ENCODE measurements at regions not wholly inside any gene's neighbourhood (a gene's known extent, or its start where the extent isn't known, plus 50 kb on each side); places are given as distances from the start of the nearest gene placed in this dataset.

DNA sequence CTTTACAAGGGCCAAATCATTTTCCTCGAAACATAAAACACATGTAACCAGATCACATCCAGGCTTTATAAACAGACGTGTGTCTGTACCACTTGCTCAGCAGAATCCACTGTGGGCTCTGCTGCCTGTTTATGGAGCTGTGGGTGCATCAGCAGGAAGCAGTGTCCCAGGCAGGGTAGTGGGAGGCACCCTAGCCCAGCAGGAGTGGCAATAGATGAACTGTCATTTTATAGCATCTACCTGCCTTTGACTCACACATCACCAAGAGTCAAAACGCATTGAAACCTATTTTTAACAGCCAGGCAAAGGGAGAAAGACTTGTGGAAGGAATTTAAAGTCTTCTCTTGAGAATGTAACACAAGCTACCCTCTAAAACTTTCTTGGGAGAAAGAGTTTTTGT is 169.1 kb upstream of the TENM3 start:
- TF ChIP-seq, protein P1, sequence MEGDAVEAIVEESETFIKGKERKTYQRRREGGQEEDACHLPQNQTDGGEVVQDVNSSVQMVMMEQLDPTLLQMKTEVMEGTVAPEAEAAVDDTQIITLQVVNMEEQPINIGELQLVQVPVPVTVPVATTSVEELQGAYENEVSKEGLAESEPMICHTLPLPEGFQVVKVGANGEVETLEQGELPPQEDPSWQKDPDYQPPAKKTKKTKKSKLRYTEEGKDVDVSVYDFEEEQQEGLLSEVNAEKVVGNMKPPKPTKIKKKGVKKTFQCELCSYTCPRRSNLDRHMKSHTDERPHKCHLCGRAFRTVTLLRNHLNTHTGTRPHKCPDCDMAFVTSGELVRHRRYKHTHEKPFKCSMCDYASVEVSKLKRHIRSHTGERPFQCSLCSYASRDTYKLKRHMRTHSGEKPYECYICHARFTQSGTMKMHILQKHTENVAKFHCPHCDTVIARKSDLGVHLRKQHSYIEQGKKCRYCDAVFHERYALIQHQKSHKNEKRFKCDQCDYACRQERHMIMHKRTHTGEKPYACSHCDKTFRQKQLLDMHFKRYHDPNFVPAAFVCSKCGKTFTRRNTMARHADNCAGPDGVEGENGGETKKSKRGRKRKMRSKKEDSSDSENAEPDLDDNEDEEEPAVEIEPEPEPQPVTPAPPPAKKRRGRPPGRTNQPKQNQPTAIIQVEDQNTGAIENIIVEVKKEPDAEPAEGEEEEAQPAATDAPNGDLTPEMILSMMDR (IDR thresholded peaks at IDR 0.05; ENCODE audit: low read depth, low read length, missing control alignments), result no peak
- no peak for DNase-seq (ENCODE audit: extremely low read depth, low read depth)
- H3K4me3 ChIP-seq (replicated peaks; ENCODE audit: low read depth, low read length), result no peak overlapping the region

DNA sequence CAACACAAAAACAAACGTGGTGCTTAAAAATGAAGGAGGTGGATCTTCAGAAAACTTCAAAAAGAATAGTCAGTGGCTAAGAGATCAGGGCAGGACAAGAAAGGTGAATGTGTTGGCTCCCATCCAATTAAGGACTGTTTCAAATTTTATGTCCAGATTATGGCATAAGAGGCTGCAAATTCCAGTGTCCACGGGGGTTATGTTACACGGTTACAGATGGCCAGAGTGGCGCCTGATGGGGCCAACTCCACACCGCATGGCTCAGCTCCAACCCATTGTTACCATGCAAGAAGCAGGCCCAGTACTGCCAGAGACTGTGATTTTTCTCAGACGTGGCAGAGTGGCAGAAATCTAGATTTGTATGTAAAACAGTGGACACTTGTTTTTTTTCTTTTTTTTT is 168.4 kb upstream of the TENM3 start:
- DNase-seq (ENCODE audit: extremely low read depth, low read depth), result no peak

GRCh38 chr4:182082910-182083309 is 160.3 kb upstream of the TENM3 start:
- no peak for DNase-seq (ENCODE audit: extremely low read depth, low read depth)
- TF ChIP-seq, protein P1 (IDR thresholded peaks at IDR 0.05; ENCODE audit: low read depth, low read length, missing control alignments), result no peak
- H3K4me3 ChIP-seq (replicated peaks; ENCODE audit: low read depth, low read length), result no peak overlapping the region

More for the DNA sequence above, 168.4 kb upstream of the TENM3 start:
- TF ChIP-seq, protein P1 (IDR thresholded peaks at IDR 0.05; ENCODE audit: low read depth, low read length, missing control alignments), result no peak
- no peak overlapping the region for H3K4me3 ChIP-seq (replicated peaks; ENCODE audit: low read depth, low read length)

DNA sequence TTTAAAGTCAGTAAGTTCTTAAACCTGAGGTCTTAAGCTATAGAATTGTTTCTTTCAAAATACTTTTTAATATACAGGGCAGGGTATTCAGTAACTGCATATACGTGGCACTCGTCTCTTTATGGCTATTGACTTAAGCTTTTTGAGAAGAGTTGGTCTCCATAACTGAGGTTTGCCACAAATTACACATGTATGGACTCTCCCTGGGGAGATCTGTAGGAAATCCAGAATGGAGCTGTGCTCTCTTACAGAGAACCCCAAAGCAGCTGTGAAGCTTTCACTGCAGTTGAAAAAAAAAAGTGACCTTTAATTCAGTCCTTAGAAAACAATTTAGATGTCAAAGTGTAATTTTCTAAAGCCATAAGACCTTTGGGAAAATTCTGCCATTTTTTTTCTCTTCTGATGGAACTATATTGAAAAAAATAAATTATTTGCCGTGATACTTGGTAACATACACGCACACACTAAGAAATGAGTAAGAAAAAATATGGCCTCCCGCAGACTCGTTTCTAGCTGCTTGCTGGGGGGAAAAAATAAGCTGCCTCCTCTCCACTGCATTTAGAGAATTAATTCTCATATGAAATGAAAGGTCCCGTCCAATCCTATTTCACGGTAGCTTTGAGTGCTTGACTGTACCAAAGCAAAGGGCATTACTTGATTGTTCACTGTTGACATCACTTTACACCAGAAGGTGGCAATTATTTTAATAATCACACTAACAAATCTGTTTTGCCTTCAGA is 159.4 kb upstream of the TENM3 start:
- H3K4me3 ChIP-seq (replicated peaks; ENCODE audit: low read depth, low read length), result no peak overlapping the region
- TF ChIP-seq, protein P1 (IDR thresholded peaks at IDR 0.05; ENCODE audit: low read depth, low read length, missing control alignments), result no peak
- no peak for DNase-seq (ENCODE audit: extremely low read depth, low read depth)

- TF ChIP-seq, protein P1 (IDR thresholded peaks at IDR 0.05; ENCODE audit: low read depth, low read length, missing control alignments), result no peak
- no peak overlapping the region for H3K4me3 ChIP-seq (replicated peaks; ENCODE audit: low read depth, low read length)
- no peak for DNase-seq (ENCODE audit: extremely low read depth, low read depth)
Measured at GRCh38 chr4:182085051-182085480, 158.1 kb upstream of the TENM3 start.

DNA sequence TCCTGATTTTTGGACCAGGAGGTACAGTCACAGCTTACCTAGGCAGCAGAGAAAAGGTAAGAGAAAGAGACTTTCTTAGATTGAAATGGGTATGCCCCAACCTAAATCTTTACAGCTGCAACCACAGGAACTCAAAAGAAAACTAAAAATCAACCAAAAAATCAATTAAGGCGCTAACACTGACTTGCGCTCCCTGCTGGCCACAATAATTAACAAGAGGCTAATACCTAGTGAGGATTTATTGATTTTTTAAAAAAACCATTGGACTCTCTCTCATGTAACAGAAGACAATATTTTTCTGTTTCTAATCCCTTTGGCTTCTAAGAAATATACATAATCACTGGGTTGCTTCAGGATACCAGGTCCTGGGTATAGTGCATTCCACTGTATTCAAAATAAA is 153.9 kb upstream of the TENM3 start:
- no peak for DNase-seq (ENCODE audit: extremely low read depth, low read depth)

More for the DNA sequence above, 153.9 kb upstream of the TENM3 start:
- H3K4me3 ChIP-seq (replicated peaks; ENCODE audit: low read depth, low read length), result no peak overlapping the region
- TF ChIP-seq, protein P1 (IDR thresholded peaks at IDR 0.05; ENCODE audit: low read depth, low read length, missing control alignments), result no peak

Measured in HFF-Myc (cell line).